K562 (cell line): ENCODE measurements at regions not wholly inside any gene's neighbourhood (a gene's known extent, or its start where the extent isn't known, plus 50 kb on each side); places are given as distances from the start of the nearest gene placed in this dataset.

Experiments
- ATAC-seq: fragments of 200-7000 bp; cut with Tn5 transposase; 3 replicates; pipeline ENCODE4 v1.9.1; 2020; ENCODE audit warnings: moderate library complexity
- BruUV-seq: library from RNA; stranded (reverse); fragments of 400-500 nt; replicated peaks from 2 replicates; lab custom pipeline; 2021; lab: Mats Ljungman, UMichigan
- CTCF ChIA-PET: fragments of 300-600 bp; formaldehyde crosslinking; extraction: SDS; loops from one replicate; lab custom pipeline; 2021; ENCODE audit warnings: low intra/inter-chr PET ratio; lab: Yijun Ruan, JAX
- POLR2A ChIA-PET: fragments of 300-600, 350-650 bp; sonication (Branson Sonifier 250); formaldehyde crosslinking; extraction: SDS; loops from one replicate; lab custom pipeline; 2021; ENCODE audit warnings: antibody characterized with exemption, inconsistent platforms; lab: Yijun Ruan, JAX
- DNase-seq, 4 experiments: peaks; one replicate each; pipeline versions ENCODE4 v3.0.0 to v3.0.0-alpha.2; 2011 to 2018; ENCODE audit warnings: low spot score in 3 of 4, mixed read lengths in 3 of 4; ENCODE audit errors: extremely low read depth in 1 of 4
- FAIRE-seq: peaks from 2 replicates; lab custom pipeline; 2011; peaks lifted over from hg19 to GRCh38; lab: Jason Lieb, UNC
- H2AFZ ChIP-seq: 2 replicates; pipeline ENCODE4 v1.6.0; 2011; ENCODE audit warnings: low read depth, low read length, control low read depth, inconsistent platforms
- H3K27ac ChIP-seq: fragments of 200-600 bp; 3 replicates; pipeline ENCODE4 v1.8.0; 2011; ENCODE audit warnings: low read depth, mild to moderate bottlenecking, control low read depth, inconsistent platforms, low read length, moderate library complexity, mixed read lengths; ENCODE audit errors: extremely low read depth
- H3K27me3 ChIP-seq, 2 experiments: fragments of 300-600 bp in 1 of 2; 2 replicates in 1 of 2; 3 replicates in 1 of 2; pipeline versions ENCODE4 v1.6.0 to v1.8.0; 2011; ENCODE audit warnings: inconsistent platforms in 2 of 2, low read length in 2 of 2, mild to moderate bottlenecking in 1 of 2, mixed read lengths in 1 of 2, moderate library complexity in 1 of 2; ENCODE audit not compliant: control insufficient read depth in 2 of 2, insufficient read depth in 2 of 2
- H3K36me3 ChIP-seq: fragments of 300-600 bp; 3 replicates; pipeline ENCODE4 v1.8.0; 2011; ENCODE audit warnings: mild to moderate bottlenecking, low read length, inconsistent platforms; ENCODE audit not compliant: control insufficient read depth, insufficient read depth
- H3K4me1 ChIP-seq, 2 experiments: fragments of 200-600 bp in 1 of 2; replicated peaks in 1 of 2; 2 replicates in 1 of 2; 3 replicates in 1 of 2; pipeline versions ENCODE4 v1.5.1 to v1.8.0; 2011; ENCODE audit warnings: inconsistent platforms in 2 of 2, low read length in 2 of 2, mild to moderate bottlenecking in 1 of 2, mixed read lengths in 1 of 2, moderate library complexity in 1 of 2; ENCODE audit not compliant: control insufficient read depth in 2 of 2, insufficient read depth in 2 of 2
- H3K4me2 ChIP-seq: 2 replicates; pipeline ENCODE4 v1.6.1; 2011; ENCODE audit warnings: low read length, control low read depth, inconsistent platforms, mixed read lengths; ENCODE audit not compliant: insufficient read depth
- H3K4me3 ChIP-seq: fragments of 200-600 bp; sonication (generic), shearing (Covaris generic); 2 replicates; pipeline ENCODE4 v1.5.1; 2016; ENCODE audit warnings: control low read depth, inconsistent platforms
- H3K79me2 ChIP-seq: fragments of 200-600 bp; 3 replicates; pipeline ENCODE4 v1.8.0; 2011; ENCODE audit warnings: low read length, inconsistent platforms; ENCODE audit not compliant: control insufficient read depth, insufficient read depth
- H3K9ac ChIP-seq, 2 experiments: 2 replicates each; pipeline versions ENCODE4 v1.6.0 to v1.6.1; 2011; ENCODE audit warnings: low read depth in 2 of 2, low read length in 2 of 2, control low read depth in 1 of 2, inconsistent platforms in 1 of 2, mild to moderate bottlenecking in 1 of 2, mixed read lengths in 1 of 2; ENCODE audit not compliant: insufficient read depth in 1 of 2
- H3K9me1 ChIP-seq: one replicate; pipeline ENCODE4 v1.6.0; 2011; ENCODE audit warnings: inconsistent platforms, mild to moderate bottlenecking, low read length, moderate library complexity; ENCODE audit not compliant: control insufficient read depth, insufficient read depth
- H3K9me3 ChIP-seq: replicated peaks from 2 replicates; pipeline ENCODE4 v1.5.1; 2011; ENCODE audit warnings: low read depth, low read length, inconsistent platforms; ENCODE audit not compliant: control insufficient read depth, insufficient read depth
- H4K20me1 ChIP-seq: replicated peaks from 2 replicates; pipeline ENCODE4 v1.6.1; 2011; ENCODE audit warnings: low read length, inconsistent platforms, mixed read lengths; ENCODE audit not compliant: control insufficient read depth, insufficient read depth
- GATAD2B ChIP-seq: fragments of 450-650 bp; IDR thresholded peaks from 2 replicates; pipeline ENCODE4 v1.6.1; 2017; ENCODE audit warnings: mild to moderate bottlenecking, borderline replicate concordance
- RNF2 ChIP-seq: sonication (generic); IDR thresholded peaks from 2 replicates; pipeline ENCODE4 v1.6.1; 2016
- XRCC3 ChIP-seq: fragments of 450-650 bp; IDR thresholded peaks from 2 replicates; pipeline ENCODE4 v1.6.1; 2017; ENCODE audit warnings: mild to moderate bottlenecking, moderate library complexity
- XRCC4 ChIP-seq: IDR thresholded peaks from one replicate; pipeline ENCODE4 v1.6.1; 2011; ENCODE audit not compliant: insufficient read depth, insufficient read length; ENCODE audit errors: extremely low read depth
- ZBTB7A ChIP-seq: IDR thresholded peaks from 2 replicates; pipeline ENCODE4 v1.6.1; 2011; ENCODE audit warnings: low read depth, mild to moderate bottlenecking, low read length, moderate library complexity, borderline replicate concordance; ENCODE audit not compliant: control insufficient read depth
- ZNF561 ChIP-seq: fragments of 450-650 bp; formaldehyde crosslinking; conservative IDR thresholded peaks from 2 replicates; pipeline ENCODE4 v1.4.0; 2020; ENCODE audit warnings: mild to moderate bottlenecking, moderate library complexity
- WGBS: fragments of 100-300 bp; shearing (Covaris generic); methylation state at CpG from one replicate; pipeline ENCODE4 v1.1.6; 2016; ENCODE audit warnings: low coverage, mixed read lengths; ENCODE audit not compliant: insufficient coverage; ENCODE audit errors: missing lambda C conversion rate; 5-methylcytosine and 5-hydroxymethylcytosine counted together
- in situ Hi-C: fragments of 300-500 bp; cut with MboI; formaldehyde crosslinking; loops from 4 replicates; pipeline ENCODE4 v1.15.0; 2018; ENCODE audit warnings: inconsistent platforms, mixed read lengths
- intact Hi-C: fragments of 100-400 bp; cut with micrococcal nuclease; formaldehyde crosslinking; loops from 2 replicates; pipeline ENCODE4 v1.14.2; 2022
- TF ChIP-seq, protein P1 (sequence below): fragments of 450-650 bp; formaldehyde crosslinking; IDR thresholded peaks from 2 replicates; pipeline ENCODE4 v1.4.0; 2022; ENCODE audit warnings: mild to moderate bottlenecking, moderate library complexity
- TF ChIP-seq, protein P2 (sequence below): IDR thresholded peaks from 3 replicates; pipeline ENCODE4 v1.6.1; 2011; ENCODE audit warnings: borderline replicate concordance, mild to moderate bottlenecking; ENCODE audit not compliant: insufficient read length, insufficient read depth
- TF ChIP-seq, protein P3 (sequence below): fragments of 250-450 bp; sonication (Bioruptor Pico); IDR thresholded peaks from 2 replicates; pipeline ENCODE4 v1.8.0; 2022; ENCODE audit warnings: inconsistent platforms

DNA sequence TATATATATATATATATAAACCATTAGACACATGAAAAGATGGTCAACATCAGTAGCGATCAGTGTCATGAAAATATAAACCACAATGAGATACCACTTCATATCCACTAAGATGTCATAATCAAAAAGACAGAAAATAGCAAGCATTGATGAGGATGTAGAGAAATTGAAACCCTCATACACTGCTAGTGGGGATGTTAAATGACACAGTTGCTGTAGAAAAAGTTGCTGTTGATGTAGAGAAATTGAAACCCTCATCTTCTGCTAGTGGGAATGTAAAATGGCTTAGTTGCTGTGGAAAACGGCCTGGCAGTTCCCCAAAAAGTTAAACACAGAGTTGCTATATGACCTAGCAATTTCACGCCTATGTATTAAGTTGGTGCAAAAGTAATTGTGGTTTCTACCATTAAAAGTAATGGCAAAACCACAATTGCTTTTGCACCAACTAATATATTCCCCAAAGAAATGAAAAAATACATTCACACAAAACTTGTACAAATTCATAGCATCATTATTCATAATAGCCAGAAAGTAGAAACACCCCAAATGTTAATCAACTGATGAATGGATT, 120.5 kb upstream of the ZWINT start:
- POLR2A ChIA-PET = no interaction called here
- H3K9me1 ChIP-seq = no peaks in the 10 kb centered on the region
- no peaks in the 10 kb centered on the region for H3K79me2 ChIP-seq
- no peak for DNase-seq
- WGBS = 0% methylated on average over 3 of the region's 3 CpGs
- intact Hi-C loops = no loop called here
- FAIRE-seq = no peak
- no TSS peak for BruUV-seq
- ATAC-seq = no peak
- H3K9ac ChIP-seq = no peak overlapping the region
- in situ Hi-C loops = no loop called here
- H3K36me3 ChIP-seq = no peaks in the 10 kb centered on the region
- no peaks in the 10 kb centered on the region for H4K20me1 ChIP-seq
- no peaks in the 10 kb centered on the region for H3K4me1 ChIP-seq
- TF ChIP-seq RNF2 (no peak), XRCC4 (no peak), XRCC3 (no peak), ZNF561 (no peak), ZBTB7A (no peak), GATAD2B (no peak)
- TF ChIP-seq, protein P1, sequence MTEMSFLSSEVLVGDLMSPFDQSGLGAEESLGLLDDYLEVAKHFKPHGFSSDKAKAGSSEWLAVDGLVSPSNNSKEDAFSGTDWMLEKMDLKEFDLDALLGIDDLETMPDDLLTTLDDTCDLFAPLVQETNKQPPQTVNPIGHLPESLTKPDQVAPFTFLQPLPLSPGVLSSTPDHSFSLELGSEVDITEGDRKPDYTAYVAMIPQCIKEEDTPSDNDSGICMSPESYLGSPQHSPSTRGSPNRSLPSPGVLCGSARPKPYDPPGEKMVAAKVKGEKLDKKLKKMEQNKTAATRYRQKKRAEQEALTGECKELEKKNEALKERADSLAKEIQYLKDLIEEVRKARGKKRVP = no peak
- TF ChIP-seq, protein P2, sequence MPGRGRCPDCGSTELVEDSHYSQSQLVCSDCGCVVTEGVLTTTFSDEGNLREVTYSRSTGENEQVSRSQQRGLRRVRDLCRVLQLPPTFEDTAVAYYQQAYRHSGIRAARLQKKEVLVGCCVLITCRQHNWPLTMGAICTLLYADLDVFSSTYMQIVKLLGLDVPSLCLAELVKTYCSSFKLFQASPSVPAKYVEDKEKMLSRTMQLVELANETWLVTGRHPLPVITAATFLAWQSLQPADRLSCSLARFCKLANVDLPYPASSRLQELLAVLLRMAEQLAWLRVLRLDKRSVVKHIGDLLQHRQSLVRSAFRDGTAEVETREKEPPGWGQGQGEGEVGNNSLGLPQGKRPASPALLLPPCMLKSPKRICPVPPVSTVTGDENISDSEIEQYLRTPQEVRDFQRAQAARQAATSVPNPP = no peak
- TF ChIP-seq, protein P3, sequence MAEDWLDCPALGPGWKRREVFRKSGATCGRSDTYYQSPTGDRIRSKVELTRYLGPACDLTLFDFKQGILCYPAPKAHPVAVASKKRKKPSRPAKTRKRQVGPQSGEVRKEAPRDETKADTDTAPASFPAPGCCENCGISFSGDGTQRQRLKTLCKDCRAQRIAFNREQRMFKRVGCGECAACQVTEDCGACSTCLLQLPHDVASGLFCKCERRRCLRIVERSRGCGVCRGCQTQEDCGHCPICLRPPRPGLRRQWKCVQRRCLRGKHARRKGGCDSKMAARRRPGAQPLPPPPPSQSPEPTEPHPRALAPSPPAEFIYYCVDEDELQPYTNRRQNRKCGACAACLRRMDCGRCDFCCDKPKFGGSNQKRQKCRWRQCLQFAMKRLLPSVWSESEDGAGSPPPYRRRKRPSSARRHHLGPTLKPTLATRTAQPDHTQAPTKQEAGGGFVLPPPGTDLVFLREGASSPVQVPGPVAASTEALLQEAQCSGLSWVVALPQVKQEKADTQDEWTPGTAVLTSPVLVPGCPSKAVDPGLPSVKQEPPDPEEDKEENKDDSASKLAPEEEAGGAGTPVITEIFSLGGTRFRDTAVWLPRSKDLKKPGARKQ (CRISPR knock-in tag) = no peak
- no peak overlapping the region for H3K4me2 ChIP-seq
- CTCF ChIA-PET = no interaction called here
- no peak overlapping the region for H3K27ac ChIP-seq
- no peak overlapping the region for H2AFZ ChIP-seq
- H3K9me3 ChIP-seq = no peaks in the 10 kb centered on the region; the same call in 1 of the 2 replicates
- H3K4me3 ChIP-seq = no peak overlapping the region
- H3K27me3 ChIP-seq = no peaks in the 10 kb centered on the region
